ENCODE measurements at regions not wholly inside any gene's neighbourhood (a gene's known extent, or its start where the extent isn't known, plus 50 kb on each side); places are given as distances from the start of the nearest gene placed in this dataset.
A peak's percentile ranks its signal among the peaks of the same experiment; 100 is the strongest.

DNA sequence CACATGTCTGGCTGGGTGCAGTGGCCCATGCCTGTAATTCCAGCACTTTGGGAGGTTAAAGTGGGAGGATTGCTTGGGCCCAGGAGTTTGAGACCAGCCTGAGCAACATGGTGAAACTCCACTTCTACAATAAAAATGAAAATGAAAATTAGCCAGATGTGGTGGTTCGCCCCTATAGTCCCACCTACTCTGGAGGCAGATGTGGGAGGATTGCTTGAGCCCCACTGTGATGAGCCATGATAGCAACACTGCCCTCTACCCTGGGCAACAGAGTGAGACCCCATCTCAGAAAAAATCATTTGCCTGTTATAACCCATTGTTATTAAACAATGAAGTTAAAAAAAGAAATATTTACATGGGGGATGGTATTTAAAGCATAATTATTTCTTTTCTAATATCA, 240.1 kb upstream of the ZPLD1 start:
- no peak for FAIRE-seq

GRCh38 chr3:102195198-102195948, 239.4 kb upstream of the ZPLD1 start:
- peak; percentile 64 for FAIRE-seq

- no peak for FAIRE-seq
Observed at GRCh38 chr3:102200126-102200525, 234.7 kb upstream of the ZPLD1 start.

GRCh38 chr3:102200560-102200959, 234.3 kb upstream of the ZPLD1 start:
- FAIRE-seq, result no peak

DNA sequence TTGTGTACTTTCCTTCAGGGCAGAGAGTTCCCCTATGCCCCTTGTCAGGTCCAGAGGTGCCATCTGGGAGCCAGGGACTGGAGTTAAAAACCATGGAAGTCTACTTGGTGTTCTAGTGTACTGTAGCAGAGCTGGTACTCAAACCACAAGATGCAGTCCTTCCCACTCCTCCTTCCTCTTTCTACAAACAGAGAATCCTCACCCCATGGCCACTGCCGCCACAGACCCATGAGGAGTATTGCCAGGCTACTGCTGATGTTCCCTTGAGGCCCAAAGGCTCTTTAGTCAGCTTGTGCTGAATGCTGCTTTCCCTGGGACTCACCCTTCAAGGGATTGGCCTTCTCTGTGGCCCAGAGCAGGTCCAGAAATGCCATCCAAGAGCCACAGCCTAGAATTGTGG, 229.2 kb upstream of the ZPLD1 start:
- FAIRE-seq, result no peak

DNA sequence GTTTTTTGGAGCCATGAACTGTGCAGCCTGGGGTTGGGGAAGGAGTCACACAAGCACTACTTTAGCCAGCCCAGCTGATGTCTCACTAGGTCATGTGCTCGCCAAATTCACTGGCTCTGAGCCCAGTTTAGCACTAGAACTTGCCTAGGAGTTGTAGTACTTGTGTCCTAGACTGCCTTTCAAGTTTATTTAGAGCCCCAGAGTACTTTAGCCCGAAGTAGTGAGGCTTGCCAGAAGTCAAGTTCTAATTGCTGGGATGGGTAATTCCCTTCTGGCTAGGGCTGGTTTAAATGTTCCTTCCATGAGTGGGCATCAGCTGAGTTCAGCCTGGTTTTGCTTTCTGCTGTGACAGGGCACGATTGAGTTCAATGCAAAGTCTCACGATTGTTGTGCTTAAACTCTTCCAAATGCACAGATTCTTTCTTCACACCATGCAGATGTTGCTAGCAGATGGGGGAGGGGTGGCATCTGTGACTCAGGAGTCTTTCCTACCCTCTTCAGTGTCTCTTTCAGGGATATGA, 228.2 kb upstream of the ZPLD1 start:
- FAIRE-seq, result no peak

DNA sequence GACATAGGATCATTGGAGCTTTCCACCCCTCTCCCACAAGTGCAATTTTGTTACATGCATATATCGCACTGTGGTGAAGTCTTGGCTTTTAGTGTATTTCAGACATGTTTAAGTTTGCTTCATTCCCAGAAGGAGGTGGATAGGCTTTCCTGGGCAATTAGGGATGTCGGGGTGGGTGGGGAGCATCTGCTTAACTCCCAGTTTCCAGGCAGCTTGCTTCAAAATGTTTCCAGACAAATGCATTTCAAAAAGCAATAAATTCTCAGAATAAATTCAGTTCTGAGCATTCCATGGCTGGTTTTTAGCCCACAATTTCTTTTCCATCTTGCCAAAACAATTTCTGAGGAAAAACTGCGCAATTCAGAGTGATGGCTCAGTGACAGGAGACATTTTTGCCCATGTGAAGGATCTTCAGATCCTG, 227.7 kb upstream of the ZPLD1 start:
- no peak for FAIRE-seq

GRCh38 chr3:102215166-102215565, 219.6 kb upstream of the ZPLD1 start:
- FAIRE-seq, result no peak

DNA sequence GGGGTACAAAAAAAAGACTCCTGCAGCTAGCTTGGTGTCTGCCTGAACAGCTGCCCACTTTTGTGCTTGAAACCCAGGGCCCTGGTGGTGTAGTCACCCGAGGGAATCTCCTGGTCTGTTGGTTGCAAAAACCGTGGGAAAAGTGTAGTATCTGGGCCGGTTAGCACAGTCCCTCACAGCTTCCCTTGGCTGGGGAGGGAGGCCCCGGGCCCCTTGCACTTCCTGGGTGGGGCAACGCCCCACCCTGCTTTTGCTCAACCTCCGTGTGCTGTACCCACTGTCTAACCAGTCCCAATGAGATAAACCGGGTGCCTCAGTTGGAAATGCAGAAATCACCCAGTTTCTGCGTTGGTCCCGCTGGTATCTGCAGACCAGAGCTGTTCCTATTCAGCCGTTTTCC, 211.7 kb upstream of the ZPLD1 start:
- FAIRE-seq, result no peak

DNA sequence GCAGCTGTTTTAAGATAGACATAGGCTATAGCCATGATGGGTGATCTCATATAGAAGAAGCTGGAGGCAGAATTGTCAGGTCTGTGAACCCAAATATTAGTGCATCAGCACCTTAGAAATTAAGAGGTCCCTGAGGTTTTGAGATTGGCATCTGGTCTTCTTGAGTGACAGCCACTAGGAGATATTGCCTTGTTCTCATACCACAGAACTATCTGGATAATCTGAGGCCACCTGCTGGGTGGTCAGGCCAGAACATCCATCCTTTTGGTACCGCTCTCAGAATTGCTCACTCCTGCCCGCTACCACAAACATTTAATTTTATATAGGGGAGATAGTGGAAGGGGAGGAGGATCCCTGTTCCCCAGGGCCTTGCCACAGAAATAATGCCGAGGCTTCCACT, 210.6 kb upstream of the ZPLD1 start:
- FAIRE-seq, result no peak

DNA sequence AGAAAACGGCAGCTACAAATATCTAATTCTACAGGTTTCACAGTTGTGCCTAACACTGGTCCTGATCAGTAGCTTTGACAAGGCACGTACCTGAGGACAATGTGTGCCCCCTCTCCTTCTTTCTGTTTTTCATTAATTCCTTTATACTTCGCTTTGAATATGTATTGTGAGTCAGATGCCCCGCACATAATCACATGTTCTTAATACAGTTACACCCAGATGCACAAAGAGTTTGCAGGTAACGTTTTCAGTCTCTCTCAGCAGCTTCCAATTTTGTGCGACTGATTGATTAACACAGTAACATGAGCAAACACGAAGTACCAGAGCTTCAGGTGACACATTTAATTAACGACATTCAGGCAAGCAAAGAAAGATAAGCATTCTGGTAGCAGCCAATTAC, 209.8 kb upstream of the ZPLD1 start:
- no peak for FAIRE-seq

DNA sequence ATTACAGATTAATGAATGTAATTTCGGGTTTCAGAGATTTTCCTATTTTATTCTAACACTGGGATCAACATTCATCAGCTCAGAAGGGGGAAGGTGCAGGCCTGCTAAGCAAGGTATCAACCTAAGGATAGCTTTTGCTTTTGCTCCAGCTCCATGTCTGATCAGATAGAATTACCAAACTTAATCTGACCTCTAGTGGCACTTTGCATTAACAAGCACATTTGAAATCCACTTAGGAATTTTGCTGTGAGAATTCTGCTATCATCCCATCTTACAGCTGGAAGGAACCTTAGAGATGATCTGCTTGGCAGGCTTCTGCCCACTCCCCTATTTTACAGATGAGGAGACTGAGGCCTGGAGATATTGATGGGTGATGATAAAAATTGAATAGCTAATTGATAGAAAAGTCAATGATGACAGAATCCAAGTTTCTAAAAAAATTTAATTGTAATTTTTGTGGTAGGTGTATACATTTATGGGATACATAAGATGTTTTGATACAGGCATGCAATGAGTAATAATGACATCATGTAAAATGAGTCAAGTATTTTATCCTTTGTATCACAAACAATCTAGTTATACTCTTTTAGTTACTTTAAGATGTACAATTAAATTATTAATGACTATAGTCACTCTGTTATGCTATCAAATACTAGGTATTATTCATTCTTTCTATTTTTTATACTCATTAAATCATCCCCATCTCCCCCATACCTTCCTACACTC, 209.2 kb upstream of the ZPLD1 start:
- peak; percentile 92 for FAIRE-seq

GRCh38 chr3:102226463-102226862, 208.4 kb upstream of the ZPLD1 start:
- FAIRE-seq, result no peak

- peak; percentile 66 for FAIRE-seq
Observed at GRCh38 chr3:102229062-102229655, 205.7 kb upstream of the ZPLD1 start.

DNA sequence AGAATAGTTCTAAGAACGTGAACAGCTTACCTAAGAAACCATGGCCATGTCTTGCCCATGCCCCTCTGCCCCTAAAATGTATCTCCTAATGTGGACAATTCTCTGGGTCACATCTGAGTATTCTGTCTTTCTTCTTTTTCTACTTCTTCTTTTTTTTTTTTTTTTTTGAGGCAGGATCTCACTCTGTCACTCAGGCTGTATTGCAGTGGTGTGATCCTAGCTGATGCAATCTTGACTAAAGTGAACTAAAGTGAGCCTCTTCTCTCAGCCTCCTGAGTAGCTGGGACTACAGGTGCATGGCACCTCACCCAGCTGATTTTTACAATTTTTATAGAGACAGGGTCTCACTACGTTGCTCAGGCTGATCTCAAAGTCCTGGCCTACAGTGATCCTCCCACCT, 204.8 kb upstream of the ZPLD1 start:
- FAIRE-seq, result no peak

DNA sequence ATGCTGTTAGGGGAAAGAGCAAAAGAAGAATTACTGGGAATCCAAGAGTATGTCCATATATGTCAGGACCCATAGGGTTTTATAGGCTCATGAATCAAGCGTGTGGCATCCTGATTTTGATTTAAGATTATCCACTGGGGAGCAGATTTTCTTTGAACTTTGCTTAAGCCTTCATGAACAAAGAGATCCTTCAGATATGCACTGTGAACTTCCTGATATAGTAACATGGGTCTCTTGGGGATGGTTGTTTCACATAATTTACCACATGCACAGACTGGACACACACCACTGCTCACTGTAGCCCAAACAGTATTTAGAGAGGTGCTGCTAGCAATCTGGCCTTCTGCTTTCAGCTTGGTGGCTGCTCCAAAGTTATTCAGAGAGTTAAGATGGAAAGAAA, 200.9 kb upstream of the ZPLD1 start:
- FAIRE-seq, result no peak

DNA sequence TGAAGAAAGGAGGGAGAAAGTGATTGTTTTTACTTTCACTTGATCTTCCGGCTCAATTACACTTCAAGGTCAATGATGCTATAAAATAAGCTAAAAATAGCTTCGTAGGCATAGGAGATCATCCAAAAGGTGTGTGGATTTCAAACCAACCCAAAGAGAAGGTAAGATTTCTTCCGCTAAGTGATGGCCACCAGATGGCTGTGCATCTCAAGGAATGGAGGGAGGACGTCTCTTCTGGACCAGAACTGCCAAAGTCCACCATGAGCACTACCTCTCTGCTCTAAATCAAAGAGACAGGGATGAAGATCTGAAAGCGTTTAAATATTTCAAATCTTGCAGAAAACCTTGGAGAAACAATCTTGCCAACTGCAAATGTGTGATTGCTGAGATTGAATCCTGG, 199.1 kb upstream of the ZPLD1 start:
- peak; percentile 47 for FAIRE-seq

DNA sequence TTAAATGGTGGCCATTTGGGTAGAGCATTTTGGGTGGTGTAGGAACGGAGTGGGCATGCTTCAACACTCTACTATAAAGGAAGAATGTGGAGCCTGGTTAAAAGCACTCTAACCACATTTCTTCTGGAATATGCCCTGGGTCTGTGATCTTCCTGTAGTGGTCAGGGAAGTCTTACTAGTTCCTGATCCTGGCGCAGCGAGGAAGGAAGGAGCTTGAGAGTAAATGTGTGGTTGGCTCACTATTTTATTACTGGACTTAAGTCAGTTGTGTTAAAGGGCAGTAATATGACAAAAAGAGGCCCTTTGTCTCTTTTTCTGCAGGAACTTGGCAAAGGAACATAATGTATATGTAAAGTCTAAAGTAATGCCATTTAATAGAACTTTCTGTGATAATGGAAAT, 197.6 kb upstream of the ZPLD1 start:
- no peak for FAIRE-seq

GRCh38 chr3:102237838-102238237, 197.0 kb upstream of the ZPLD1 start:
- FAIRE-seq, result peak; percentile 91

GRCh38 chr3:102238362-102238761, 196.5 kb upstream of the ZPLD1 start:
- FAIRE-seq, result peak; percentile 100

DNA sequence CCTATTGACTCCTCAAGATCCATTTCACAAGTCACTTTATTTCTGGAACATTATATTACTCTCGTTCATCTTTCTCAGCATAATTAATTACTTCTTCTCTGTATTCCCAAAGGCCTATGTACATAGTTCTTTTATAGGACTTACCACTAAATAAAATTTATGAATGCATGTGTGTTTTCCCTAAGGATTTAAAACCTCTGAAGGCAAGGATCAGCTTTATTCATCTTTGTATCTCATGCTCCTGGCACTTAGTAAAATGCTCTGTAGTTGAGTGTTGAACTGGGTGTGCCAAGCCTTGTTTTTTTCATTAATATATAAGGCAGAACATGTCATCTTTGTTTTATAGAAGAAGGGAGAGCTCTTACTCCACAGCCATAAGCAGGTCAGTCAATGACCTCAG, 194.1 kb upstream of the ZPLD1 start:
- FAIRE-seq, result no peak

- FAIRE-seq, result no peak
Observed at GRCh38 chr3:102248981-102249705, 185.7 kb upstream of the ZPLD1 start.

DNA sequence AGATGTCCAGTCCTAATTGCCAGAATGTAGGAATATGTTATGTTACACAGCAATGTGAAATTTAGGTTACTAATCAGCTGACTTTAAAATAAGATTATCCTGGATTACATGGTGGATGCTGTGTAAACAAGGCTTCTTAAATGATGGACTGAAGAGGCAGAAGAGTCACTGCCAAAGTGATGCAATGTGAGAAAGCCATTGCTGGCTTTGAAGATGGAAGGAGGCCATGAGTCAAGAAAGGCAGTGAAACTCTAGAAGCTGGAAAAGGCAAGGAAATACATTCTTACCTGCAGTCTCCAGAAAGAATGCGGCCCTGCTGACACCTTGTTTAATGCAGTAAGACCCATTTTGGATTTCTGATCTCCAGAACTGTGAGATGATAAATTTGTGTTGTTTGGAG, 179.1 kb upstream of the ZPLD1 start:
- FAIRE-seq, result no peak
